PFSK-1 (cell line): ENCODE measurements at regions not wholly inside any gene's neighbourhood (a gene's known extent, or its start where the extent isn't known, plus 50 kb on each side); places are given as distances from the start of the nearest gene placed in this dataset.

ENCODE experiments used
- FOXP2 ChIP-seq: optimal IDR thresholded peaks from 2 replicates; pipeline ENCODE3; 2011; ENCODE audit warnings: borderline replicate concordance, control low read depth, inconsistent platforms; ENCODE audit not compliant: insufficient read depth; ENCODE audit errors: extremely low read length, extremely low read depth
- POLR2AphosphoS5 ChIP-seq: IDR thresholded peaks from 2 replicates; pipeline ENCODE4 v1.6.1; 2012; ENCODE audit warnings: low read depth, mild to moderate bottlenecking, control low read depth, low read length, moderate library complexity
- REST ChIP-seq, 2 experiments: IDR thresholded peaks; 2 replicates each; pipeline versions ENCODE4 v1.6.1 to v1.8.0; 2011 to 2012; ENCODE audit warnings: low read depth in 2 of 2, low read length in 2 of 2, control low read depth in 1 of 2, inconsistent platforms in 1 of 2, mild to moderate bottlenecking in 1 of 2, moderate library complexity in 1 of 2; ENCODE audit not compliant: insufficient read depth in 1 of 2
- SIN3A ChIP-seq: IDR thresholded peaks from 2 replicates; pipeline ENCODE4 v1.6.1; 2012; ENCODE audit warnings: mild to moderate bottlenecking, low read length, moderate library complexity, borderline replicate concordance; ENCODE audit not compliant: insufficient read depth
- TAF1 ChIP-seq: IDR thresholded peaks from 2 replicates; pipeline ENCODE4 v1.6.1; 2012; ENCODE audit warnings: low read length, control low read depth, borderline replicate concordance; ENCODE audit not compliant: insufficient read depth

GRCh38 chr11:69899957-69900821 is 81.0 kb upstream of the FGF3 start:
- TF ChIP-seq FOXP2 = no peak
- TF ChIP-seq TAF1 = no peak
- TF ChIP-seq POLR2AphosphoS5 = no peak
- no peak for TF ChIP-seq REST (IDR thresholded peaks at IDR 0.05; ENCODE audit: insufficient read depth in 1 of 2, low read depth in 2 of 2, low read length in 2 of 2)
- TF ChIP-seq SIN3A = no peak

GRCh38 chr11:69902337-69902736 is 83.1 kb upstream of the FGF3 start:
- no peak for TF ChIP-seq POLR2AphosphoS5
- TF ChIP-seq TAF1 = no peak
- TF ChIP-seq SIN3A = no peak
- TF ChIP-seq REST (IDR thresholded peaks at IDR 0.05; ENCODE audit: insufficient read depth in 1 of 2, low read depth in 2 of 2, low read length in 2 of 2) = no peak

- TF ChIP-seq FOXP2 (no peak), SIN3A (no peak), TAF1 (no peak), REST (IDR thresholded peaks at IDR 0.05; ENCODE audit: insufficient read depth in 1 of 2, low read depth in 2 of 2, low read length in 2 of 2) (no peak), POLR2AphosphoS5 (no peak)
Measured at GRCh38 chr11:69903211-69903610, 84.0 kb upstream of the FGF3 start.

GRCh38 chr11:69904161-69904973 is 85.2 kb upstream of the FGF3 start:
- TF ChIP-seq REST (IDR thresholded peaks at IDR 0.05; ENCODE audit: insufficient read depth in 1 of 2, low read depth in 2 of 2, low read length in 2 of 2) (no peak), SIN3A (no peak), TAF1 (no peak), POLR2AphosphoS5 (no peak), FOXP2 (no peak)
